Endothelial cell of umbilical vein (primary cell): ENCODE measurements at regions not wholly inside any gene's neighbourhood (a gene's known extent, or its start where the extent isn't known, plus 50 kb on each side); places are given as distances from the start of the nearest gene placed in this dataset.

Source experiments
- BruUV-seq: library from RNA; stranded (reverse); fragments of 400-500 nt; replicated peaks from 2 replicates; lab custom pipeline; 2021; lab: Mats Ljungman, UMichigan
- CTCF ChIA-PET: fragments of 300-600, 350-600 bp; sonication (Branson Sonifier 250); formaldehyde crosslinking; loops from one replicate; lab custom pipeline; 2021; ENCODE audit warnings: antibody characterized with exemption, inconsistent platforms; lab: Charles Lee
- POLR2A ChIA-PET: fragments of 300-600, 350-600 bp; sonication (Branson Sonifier 250); formaldehyde crosslinking; loops from one replicate; lab custom pipeline; 2021; ENCODE audit warnings: antibody characterized with exemption, inconsistent platforms; lab: Charles Lee
- DNase-seq: peaks from one replicate; pipeline ENCODE4 v3.0.0-alpha.2; 2011; ENCODE audit warnings: low read depth, low spot score
- FAIRE-seq: peaks from 2 replicates; lab custom pipeline; 2011; peaks lifted over from hg19 to GRCh38; lab: Jason Lieb, UNC
- H2AFZ ChIP-seq: 2 replicates; pipeline ENCODE4 v1.6.0; 2012; ENCODE audit warnings: low read depth, low read length, control low read depth, inconsistent platforms
- H3K27ac ChIP-seq: 2 replicates; pipeline ENCODE4 v1.5.1; 2011; ENCODE audit warnings: low read depth, mild to moderate bottlenecking, control low read depth, low read length, moderate library complexity; ENCODE audit not compliant: insufficient read depth
- H3K27me3 ChIP-seq, 2 experiments: 2 replicates each; pipeline versions ENCODE4 v1.6.0 to v1.6.1; 2011; ENCODE audit warnings: low read length in 2 of 2, mixed read lengths in 1 of 2; ENCODE audit not compliant: control insufficient read depth in 2 of 2, insufficient read depth in 2 of 2
- H3K36me3 ChIP-seq, 2 experiments: 2 replicates in 1 of 2; 3 replicates in 1 of 2; pipeline ENCODE4 v1.5.1; 2011; ENCODE audit warnings: low read length in 2 of 2, mild to moderate bottlenecking in 1 of 2, moderate library complexity in 1 of 2; ENCODE audit not compliant: control insufficient read depth in 2 of 2, insufficient read depth in 2 of 2; ENCODE audit errors: extremely low read depth in 1 of 2
- H3K4me1 ChIP-seq: 3 replicates; pipeline ENCODE4 v1.5.1; 2011; ENCODE audit warnings: mild to moderate bottlenecking, low read length; ENCODE audit not compliant: control insufficient read depth, insufficient read depth; ENCODE audit errors: extremely low read depth
- H3K4me2 ChIP-seq: 2 replicates; pipeline ENCODE4 v1.6.1; 2011; ENCODE audit warnings: low read length, control low read depth, mixed read lengths; ENCODE audit not compliant: insufficient read depth
- H3K4me3 ChIP-seq, 3 experiments: fragments of 200-600 bp in 1 of 3; sonication (generic), shearing (Covaris generic) in 1 of 3; replicated peaks in 1 of 3; 2 replicates each; pipeline ENCODE4 v1.5.1; 2011 to 2016; ENCODE audit warnings: control low read depth in 3 of 3, low read length in 3 of 3, mild to moderate bottlenecking in 2 of 3, inconsistent platforms in 1 of 3, low read depth in 1 of 3, moderate library complexity in 1 of 3; ENCODE audit not compliant: insufficient read depth in 1 of 3
- H3K79me2 ChIP-seq: 2 replicates; pipeline ENCODE4 v1.6.0; 2012; ENCODE audit warnings: low read length, inconsistent platforms; ENCODE audit not compliant: control insufficient read depth, insufficient read depth
- H3K9ac ChIP-seq: replicated peaks from 2 replicates; pipeline ENCODE3; 2011; ENCODE audit warnings: low read length, control low read depth; ENCODE audit not compliant: insufficient read depth; ENCODE audit errors: extremely low read depth
- H3K9me1 ChIP-seq: replicated peaks from 3 replicates; pipeline ENCODE4 v1.6.0; 2011; ENCODE audit warnings: mild to moderate bottlenecking, low read length; ENCODE audit not compliant: control insufficient read depth, insufficient read depth; ENCODE audit errors: extremely low read depth
- H3K9me3 ChIP-seq: replicated peaks from 2 replicates; pipeline ENCODE4 v1.5.1; 2012; ENCODE audit warnings: low read length, inconsistent platforms; ENCODE audit not compliant: control insufficient read depth, insufficient read depth
- H4K20me1 ChIP-seq: replicated peaks from 2 replicates; pipeline ENCODE3; 2011; ENCODE audit warnings: mild to moderate bottlenecking, low read length; ENCODE audit not compliant: control insufficient read depth, insufficient read depth; ENCODE audit errors: extremely low read depth
- EZH2 ChIP-seq: IDR thresholded peaks from 2 replicates; pipeline ENCODE4 v1.6.1; 2012; ENCODE audit warnings: borderline replicate concordance, low read depth, mild to moderate bottlenecking, moderate library complexity, low read length, inconsistent platforms; ENCODE audit not compliant: severe bottlenecking
- FOS ChIP-seq: IDR thresholded peaks from 2 replicates; pipeline ENCODE4 v1.6.1; 2011; ENCODE audit warnings: mild to moderate bottlenecking, low read length, moderate library complexity, borderline replicate concordance; ENCODE audit not compliant: insufficient read depth
- GATA2 ChIP-seq: IDR thresholded peaks from 2 replicates; pipeline ENCODE4 v1.7.0; 2011; ENCODE audit warnings: low read depth, mild to moderate bottlenecking, moderate library complexity, mixed read lengths, low read length; ENCODE audit not compliant: insufficient read length, insufficient read depth
- JUN ChIP-seq: IDR thresholded peaks from 2 replicates; pipeline ENCODE4 v1.6.1; 2011; ENCODE audit warnings: borderline replicate concordance, low read depth; ENCODE audit not compliant: insufficient read length, insufficient read depth
- MYC ChIP-seq: IDR thresholded peaks from one replicate; pipeline ENCODE4 v1.6.1; 2011; ENCODE audit warnings: mild to moderate bottlenecking, low read depth, low read length
- POLR2A ChIP-seq: IDR thresholded peaks from 2 replicates; pipeline ENCODE4 v1.6.1; 2012; ENCODE audit warnings: low read depth, mild to moderate bottlenecking, control low read depth, low read length
- POLR2AphosphoS5 ChIP-seq: IDR thresholded peaks from 2 replicates; pipeline ENCODE4 v1.6.1; 2012; ENCODE audit warnings: low read depth, mild to moderate bottlenecking, control low read depth, low read length, moderate library complexity; ENCODE audit not compliant: insufficient read depth
- dilution Hi-C: fragments of 300-500 bp; cut with MboI; formaldehyde crosslinking; loops from one replicate; pipeline ENCODE4 v1.15.0; 2019; ENCODE audit warnings: low sequenced_read_pairs; ENCODE audit not compliant: extremely low pct_ligation_motif_present
- intact Hi-C: fragments of 100-400 bp; cut with micrococcal nuclease; formaldehyde crosslinking; loops from one replicate; pipeline ENCODE4 v1.10.0; 2022
- TF ChIP-seq, protein P1 (sequence below), 2 donors: IDR thresholded peaks; 1 replicate in 1 of 2; 2 replicates in 1 of 2; pipeline ENCODE4 v1.5.1; 2011; ENCODE audit warnings: low read length in 2 of 2, mild to moderate bottlenecking in 2 of 2, moderate library complexity in 2 of 2, control low read depth in 1 of 2, inconsistent platforms in 1 of 2, low read depth in 1 of 2; ENCODE audit not compliant: insufficient read depth in 1 of 2; ENCODE audit errors: extremely low read depth in 1 of 2
- TF ChIP-seq, protein P2 (sequence below): IDR thresholded peaks from 2 replicates; pipeline ENCODE4 v1.6.1; 2011; ENCODE audit not compliant: insufficient read depth, insufficient read length

DNA sequence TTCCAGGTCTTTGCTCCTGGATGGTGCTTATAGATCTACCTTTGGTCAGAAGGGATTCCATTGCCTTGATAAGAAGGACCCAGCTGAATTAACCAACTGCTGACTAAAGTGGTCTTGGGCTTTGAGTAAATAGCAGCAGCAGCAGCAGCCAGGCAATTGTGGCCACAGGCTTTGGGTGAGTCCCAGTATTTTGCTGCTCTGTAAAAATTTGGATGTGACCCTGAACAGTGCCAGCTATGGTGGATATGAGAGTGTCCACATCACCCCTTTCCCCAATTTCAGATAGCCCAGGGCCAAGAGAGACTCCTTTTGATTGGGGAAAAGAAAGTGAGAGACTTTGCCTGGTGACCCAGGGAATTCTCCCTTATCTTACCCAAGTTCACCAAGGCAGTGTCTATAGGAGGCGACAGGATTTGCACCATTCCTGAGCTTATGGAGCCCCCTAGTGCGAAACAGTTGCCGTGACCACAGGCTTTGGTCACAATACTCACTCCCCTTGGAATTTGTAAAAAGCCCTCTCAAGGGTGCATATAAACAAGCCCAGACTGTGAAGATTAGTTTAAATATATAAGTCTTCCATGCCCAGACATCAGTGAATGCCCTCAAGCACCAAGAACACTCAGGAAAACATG is 518.0 kb downstream of the TMA16 start:
- intact Hi-C loops: loop anchor here (2.0 kb wide), 1 partner anchor 458 kb away; no protein-coding TSS in a partner anchor
- DNase-seq (no peak), FAIRE-seq (no peak)
- Histone ChIP-seq H3K9me1 (no peaks in the 10 kb centered on the region), H3K4me2 (no peak overlapping the region), H3K36me3 (no peaks in the 10 kb centered on the region), H3K9me3 (peaks cover 4% of the 10 kb centered on the region), H3K9ac (no peak overlapping the region), H3K4me1 (no peaks in the 10 kb centered on the region), H4K20me1 (no peaks in the 10 kb centered on the region), H3K27ac (no peak overlapping the region), H3K27me3 (no peaks in the 10 kb centered on the region), H2AFZ (no peak overlapping the region), H3K79me2 (no peaks in the 10 kb centered on the region), H3K4me3 (no peak overlapping the region)
- TF ChIP-seq, protein P1, sequence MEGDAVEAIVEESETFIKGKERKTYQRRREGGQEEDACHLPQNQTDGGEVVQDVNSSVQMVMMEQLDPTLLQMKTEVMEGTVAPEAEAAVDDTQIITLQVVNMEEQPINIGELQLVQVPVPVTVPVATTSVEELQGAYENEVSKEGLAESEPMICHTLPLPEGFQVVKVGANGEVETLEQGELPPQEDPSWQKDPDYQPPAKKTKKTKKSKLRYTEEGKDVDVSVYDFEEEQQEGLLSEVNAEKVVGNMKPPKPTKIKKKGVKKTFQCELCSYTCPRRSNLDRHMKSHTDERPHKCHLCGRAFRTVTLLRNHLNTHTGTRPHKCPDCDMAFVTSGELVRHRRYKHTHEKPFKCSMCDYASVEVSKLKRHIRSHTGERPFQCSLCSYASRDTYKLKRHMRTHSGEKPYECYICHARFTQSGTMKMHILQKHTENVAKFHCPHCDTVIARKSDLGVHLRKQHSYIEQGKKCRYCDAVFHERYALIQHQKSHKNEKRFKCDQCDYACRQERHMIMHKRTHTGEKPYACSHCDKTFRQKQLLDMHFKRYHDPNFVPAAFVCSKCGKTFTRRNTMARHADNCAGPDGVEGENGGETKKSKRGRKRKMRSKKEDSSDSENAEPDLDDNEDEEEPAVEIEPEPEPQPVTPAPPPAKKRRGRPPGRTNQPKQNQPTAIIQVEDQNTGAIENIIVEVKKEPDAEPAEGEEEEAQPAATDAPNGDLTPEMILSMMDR (IDR thresholded peaks at IDR 0.05; ENCODE audit: extremely low read depth in 1 of 2, insufficient read depth in 1 of 2, low read depth in 1 of 2, low read length in 2 of 2): no peak
- TF ChIP-seq JUN (no peak), GATA2 (no peak), POLR2AphosphoS5 (no peak), EZH2 (no peak), MYC (no peak), POLR2A (no peak), FOS (no peak)
- TF ChIP-seq, protein P2, sequence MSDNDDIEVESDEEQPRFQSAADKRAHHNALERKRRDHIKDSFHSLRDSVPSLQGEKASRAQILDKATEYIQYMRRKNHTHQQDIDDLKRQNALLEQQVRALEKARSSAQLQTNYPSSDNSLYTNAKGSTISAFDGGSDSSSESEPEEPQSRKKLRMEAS: no peak
- ChIA-PET CTCF (no interaction called here), POLR2A (no interaction called here)
- dilution Hi-C loops: no loop called here
- no TSS peak for BruUV-seq
